Progenitor cell of endocrine pancreas (in vitro differentiated cells): ENCODE measurements at regions not wholly inside any gene's neighbourhood (a gene's known extent, or its start where the extent isn't known, plus 50 kb on each side); places are given as distances from the start of the nearest gene placed in this dataset.

ENCODE experiments used
- DNase-seq: peaks from one replicate; pipeline ENCODE4 v3.0.0; 2021; ENCODE audit warnings: low spot score; ENCODE audit not compliant: unreplicated experiment
- H3K27ac Mint-ChIP-seq: 2 replicates; pipeline ENCODE4 v1.8.0; 2021; ENCODE audit warnings: mild to moderate bottlenecking, moderate library complexity, mixed read lengths
- H3K27me3 Mint-ChIP-seq: 2 replicates; pipeline ENCODE4 v1.8.0; 2021; ENCODE audit warnings: mixed read lengths
- H3K36me3 Mint-ChIP-seq: 2 replicates; pipeline ENCODE4 v1.8.0; 2022; ENCODE audit warnings: mixed read lengths; ENCODE audit not compliant: insufficient read depth
- H3K4me1 Mint-ChIP-seq: 2 replicates; pipeline ENCODE4 v1.8.0; 2021; ENCODE audit warnings: low read depth, mixed read lengths
- H3K4me3 Mint-ChIP-seq: 2 replicates; pipeline ENCODE4 v1.8.0; 2021; ENCODE audit warnings: low read depth, mild to moderate bottlenecking, moderate library complexity, mixed read lengths
- H3K9me3 Mint-ChIP-seq: 2 replicates; pipeline ENCODE4 v1.8.0; 2021; ENCODE audit warnings: low read depth, mixed read lengths
- TF ChIP-seq, protein P1 (sequence below): fragments of 200-600 bp; sonication (generic); IDR thresholded peaks from one replicate; pipeline ENCODE4 v1.5.0; 2021; ENCODE audit warnings: antibody characterized with exemption, mild to moderate bottlenecking; ENCODE audit not compliant: unreplicated experiment

DNA sequence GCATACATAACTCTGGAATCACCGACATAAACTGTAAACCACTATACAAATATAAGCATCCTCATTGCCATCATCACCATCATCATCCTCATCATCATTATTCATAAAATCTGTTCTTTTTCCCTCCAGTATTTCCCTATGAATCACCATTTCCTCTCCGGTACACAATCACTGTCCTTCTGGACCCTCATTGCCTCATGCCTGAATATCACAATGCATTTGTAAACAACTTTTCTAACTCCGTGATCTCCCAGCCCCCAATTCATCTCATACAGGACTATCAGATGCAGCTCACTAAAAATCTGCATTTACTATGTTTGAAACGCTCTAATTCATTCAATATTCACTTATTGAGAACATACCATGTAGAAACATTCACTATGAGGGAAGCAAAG lies 339.7 kb downstream of the TBC1D32 start:
- H3K27ac Mint-ChIP-seq, result no peak overlapping the region
- TF ChIP-seq, protein P1, sequence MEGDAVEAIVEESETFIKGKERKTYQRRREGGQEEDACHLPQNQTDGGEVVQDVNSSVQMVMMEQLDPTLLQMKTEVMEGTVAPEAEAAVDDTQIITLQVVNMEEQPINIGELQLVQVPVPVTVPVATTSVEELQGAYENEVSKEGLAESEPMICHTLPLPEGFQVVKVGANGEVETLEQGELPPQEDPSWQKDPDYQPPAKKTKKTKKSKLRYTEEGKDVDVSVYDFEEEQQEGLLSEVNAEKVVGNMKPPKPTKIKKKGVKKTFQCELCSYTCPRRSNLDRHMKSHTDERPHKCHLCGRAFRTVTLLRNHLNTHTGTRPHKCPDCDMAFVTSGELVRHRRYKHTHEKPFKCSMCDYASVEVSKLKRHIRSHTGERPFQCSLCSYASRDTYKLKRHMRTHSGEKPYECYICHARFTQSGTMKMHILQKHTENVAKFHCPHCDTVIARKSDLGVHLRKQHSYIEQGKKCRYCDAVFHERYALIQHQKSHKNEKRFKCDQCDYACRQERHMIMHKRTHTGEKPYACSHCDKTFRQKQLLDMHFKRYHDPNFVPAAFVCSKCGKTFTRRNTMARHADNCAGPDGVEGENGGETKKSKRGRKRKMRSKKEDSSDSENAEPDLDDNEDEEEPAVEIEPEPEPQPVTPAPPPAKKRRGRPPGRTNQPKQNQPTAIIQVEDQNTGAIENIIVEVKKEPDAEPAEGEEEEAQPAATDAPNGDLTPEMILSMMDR, result no peak
- DNase-seq, result no peak
- H3K27me3 Mint-ChIP-seq, result no peaks in the 10 kb centered on the region
- peaks cover 3% of the 10 kb centered on the region for H3K4me1 Mint-ChIP-seq
- H3K4me3 Mint-ChIP-seq, result no peak overlapping the region
- no peaks in the 10 kb centered on the region for H3K9me3 Mint-ChIP-seq
- H3K36me3 Mint-ChIP-seq, result no peaks in the 10 kb centered on the region

DNA sequence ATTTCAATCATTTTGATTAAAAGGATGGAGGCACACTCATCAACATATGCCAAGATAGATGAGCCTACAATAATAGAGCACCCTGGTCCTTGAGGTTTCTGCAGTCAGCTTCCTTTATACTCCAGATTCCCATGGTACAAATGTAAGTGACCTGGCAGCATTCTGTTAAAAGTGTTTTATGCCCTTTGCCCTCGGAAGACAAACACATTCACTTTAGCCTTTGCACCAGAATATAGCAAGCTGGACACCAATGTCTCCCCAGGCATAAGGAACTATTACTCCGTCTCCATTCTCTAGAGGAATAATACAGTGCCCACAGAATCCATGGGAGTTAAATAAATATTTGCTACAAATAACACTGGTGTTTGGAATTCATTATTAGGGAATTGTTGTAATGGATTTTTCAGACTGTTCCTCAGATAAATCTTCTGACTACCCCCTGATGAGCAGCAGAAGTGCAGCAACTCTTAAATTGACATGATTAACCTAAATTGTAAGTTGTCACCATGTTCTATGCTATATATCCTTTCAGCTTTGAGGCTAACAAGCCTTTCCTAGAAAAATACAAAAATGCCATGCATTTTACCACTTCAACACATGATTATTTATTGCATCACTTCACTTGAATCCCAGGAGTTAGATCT lies 340.2 kb downstream of the TBC1D32 start:
- TF ChIP-seq, protein P1, result no peak
- Mint-ChIP-seq H3K27ac (no peak overlapping the region), H3K4me3 (no peak overlapping the region), H3K4me1 (peaks cover 3% of the 10 kb centered on the region), H3K27me3 (no peaks in the 10 kb centered on the region), H3K36me3 (no peaks in the 10 kb centered on the region), H3K9me3 (no peaks in the 10 kb centered on the region)
- DNase-seq, result no peak

DNA sequence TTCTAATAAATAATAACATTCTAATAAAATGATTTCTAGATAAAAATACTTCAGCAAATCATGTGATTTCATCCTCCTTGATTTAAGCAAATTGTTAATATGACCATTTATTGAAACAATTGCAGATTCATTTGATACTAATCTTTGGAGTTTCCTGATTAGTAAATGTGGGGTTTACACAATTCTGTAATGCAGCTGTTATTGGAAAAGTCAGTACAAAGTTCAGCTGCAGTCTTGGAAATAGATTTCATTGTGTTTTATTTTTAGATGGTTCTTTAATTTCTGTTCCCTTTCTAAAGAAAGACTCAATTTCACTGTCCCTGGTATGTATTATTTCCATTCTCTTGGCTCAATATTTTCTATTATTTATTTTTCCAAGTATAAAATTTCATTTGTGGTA lies 342.0 kb downstream of the TBC1D32 start:
- H3K36me3 Mint-ChIP-seq, result no peaks in the 10 kb centered on the region
- TF ChIP-seq, protein P1, result no peak
- DNase-seq, result no peak
- peaks cover 3% of the 10 kb centered on the region for H3K9me3 Mint-ChIP-seq
- H3K27ac Mint-ChIP-seq, result no peak overlapping the region
- peaks cover 3% of the 10 kb centered on the region for H3K4me1 Mint-ChIP-seq
- H3K4me3 Mint-ChIP-seq, result no peak overlapping the region
- H3K27me3 Mint-ChIP-seq, result no peaks in the 10 kb centered on the region

DNA sequence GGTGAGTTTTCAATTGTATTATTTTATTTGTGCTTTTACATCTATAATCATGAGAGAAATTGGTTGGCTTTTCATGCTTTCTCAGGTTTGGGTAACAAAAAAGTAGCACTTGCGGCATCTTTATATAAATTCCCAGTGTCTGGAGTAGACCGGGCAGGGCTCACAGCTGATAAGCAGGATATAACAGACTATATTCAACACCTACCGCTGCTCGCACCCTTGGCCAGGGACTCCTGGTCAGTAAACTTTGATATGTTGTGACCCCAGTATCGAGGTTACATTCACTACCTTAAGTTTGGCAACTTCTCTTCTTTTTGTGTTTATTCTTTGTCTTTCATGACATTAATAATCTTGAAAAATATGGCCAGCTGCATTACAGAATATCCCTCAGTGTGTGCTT lies 343.4 kb downstream of the TBC1D32 start:
- Mint-ChIP-seq H3K36me3 (no peaks in the 10 kb centered on the region), H3K4me1 (peaks cover 3% of the 10 kb centered on the region), H3K27me3 (no peaks in the 10 kb centered on the region), H3K9me3 (peaks cover 10% of the 10 kb centered on the region), H3K27ac (no peak overlapping the region), H3K4me3 (no peak overlapping the region)
- TF ChIP-seq, protein P1, result no peak
- DNase-seq, result no peak

DNA sequence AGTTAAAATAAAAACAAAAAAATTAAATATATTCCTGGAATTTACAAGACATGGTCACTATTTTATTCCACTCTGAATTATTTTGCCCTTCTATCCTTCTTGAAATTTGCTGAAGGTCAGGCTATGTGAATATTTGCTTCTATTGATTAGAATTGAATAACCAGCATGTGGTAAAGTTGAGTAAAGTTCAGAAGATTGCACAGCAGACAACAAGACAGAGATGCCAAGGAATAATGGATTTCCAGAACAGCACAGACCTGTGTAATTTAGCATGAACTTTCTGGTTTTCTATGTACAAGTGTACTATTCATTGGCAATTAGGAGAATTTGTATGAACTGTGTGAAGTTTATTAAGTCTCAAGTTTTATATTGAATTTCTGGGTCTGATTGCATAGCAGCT lies 352.4 kb downstream of the TBC1D32 start:
- Mint-ChIP-seq H3K36me3 (no peaks in the 10 kb centered on the region), H3K4me3 (no peak overlapping the region), H3K27me3 (no peaks in the 10 kb centered on the region), H3K27ac (no peak overlapping the region), H3K4me1 (peaks cover 6% of the 10 kb centered on the region), H3K9me3 (peaks cover 3% of the 10 kb centered on the region)
- TF ChIP-seq, protein P1, result no peak
- no peak for DNase-seq
